Cardiac fibroblast (primary cell): ENCODE measurements at regions not wholly inside any gene's neighbourhood (a gene's known extent, or its start where the extent isn't known, plus 50 kb on each side); places are given as distances from the start of the nearest gene placed in this dataset.

ENCODE experiments used
- DNase-seq, 2 donors: peaks; one replicate each; pipeline versions ENCODE4 v3.0.0 to v3.0.0-alpha.2; 2010; ENCODE audit warnings: low read depth in 2 of 2
- H3K4me3 ChIP-seq, 2 donors: replicated peaks in 1 of 2; 1 replicate in 1 of 2; 2 replicates in 1 of 2; pipeline ENCODE4 v1.5.1; 2011; ENCODE audit warnings: low read depth in 2 of 2, low read length in 2 of 2, mild to moderate bottlenecking in 2 of 2, moderate library complexity in 1 of 2
- CTCF ChIP-seq: IDR thresholded peaks from one replicate; pipeline ENCODE4 v1.5.1; 2011; ENCODE audit warnings: low read depth, mild to moderate bottlenecking, low read length, inconsistent platforms

- no peak for DNase-seq
- H3K4me3 ChIP-seq: no peak overlapping the region
- TF ChIP-seq CTCF: no peak
Measured at GRCh38 chr14:22332686-22333421, 256.2 kb downstream of the DAD1 start.

DNA sequence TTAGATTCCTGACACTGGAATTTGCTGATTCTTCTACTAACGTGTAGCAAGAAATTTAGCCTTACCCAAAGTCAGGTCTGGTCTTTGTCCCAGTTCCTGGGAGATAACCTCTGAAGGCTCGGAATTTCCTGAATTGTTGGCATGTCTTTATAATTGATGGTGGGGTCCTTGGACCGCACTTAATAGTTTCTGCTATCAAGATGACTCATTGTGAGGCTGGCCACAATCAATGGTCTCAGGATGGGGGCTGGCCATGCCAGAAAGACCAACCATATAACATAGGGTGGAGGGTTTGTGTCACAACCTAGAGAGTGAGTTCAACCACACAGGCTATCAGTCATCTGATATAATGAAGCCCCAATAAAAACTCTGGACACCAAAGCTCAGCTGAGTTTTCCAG lies 259.7 kb downstream of the DAD1 start:
- H3K4me3 ChIP-seq: no peak overlapping the region
- TF ChIP-seq CTCF: no peak
- no peak for DNase-seq

DNA sequence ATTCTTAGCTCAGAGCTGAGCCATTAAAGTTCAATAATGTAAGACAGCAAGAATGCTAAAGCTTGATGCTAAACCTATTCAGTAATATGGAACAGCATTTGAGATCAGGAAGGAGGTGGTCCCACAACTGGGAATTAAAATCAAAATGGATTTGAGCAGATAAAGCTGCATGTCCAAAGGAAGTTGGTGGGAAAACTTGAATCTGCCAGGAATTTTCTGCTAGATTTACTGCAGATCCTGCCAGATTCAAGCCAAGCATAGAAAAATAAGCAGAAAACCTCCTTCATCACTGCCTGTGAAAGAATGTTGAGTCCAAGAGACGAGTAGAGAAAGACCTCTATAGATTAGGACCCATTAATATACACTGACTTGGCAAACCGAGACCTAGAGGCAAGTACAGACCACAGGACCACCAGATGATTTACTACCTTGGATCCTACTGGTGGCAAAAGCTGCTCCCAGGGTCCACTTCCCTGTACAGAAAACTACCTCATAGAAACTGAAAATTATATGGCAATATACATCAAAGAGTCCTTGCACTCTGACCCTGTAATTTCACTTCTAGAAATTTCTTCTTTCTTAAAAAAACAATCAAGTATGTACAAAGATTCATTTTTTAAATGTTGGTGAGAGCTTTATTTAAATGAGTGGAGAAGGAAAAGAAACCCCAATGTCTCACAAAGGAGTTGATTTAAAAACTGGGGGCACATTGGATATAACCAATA lies 263.2 kb downstream of the DAD1 start:
- TF ChIP-seq CTCF: no peak
- no peak for DNase-seq
- H3K4me3 ChIP-seq: no peak overlapping the region

DNA sequence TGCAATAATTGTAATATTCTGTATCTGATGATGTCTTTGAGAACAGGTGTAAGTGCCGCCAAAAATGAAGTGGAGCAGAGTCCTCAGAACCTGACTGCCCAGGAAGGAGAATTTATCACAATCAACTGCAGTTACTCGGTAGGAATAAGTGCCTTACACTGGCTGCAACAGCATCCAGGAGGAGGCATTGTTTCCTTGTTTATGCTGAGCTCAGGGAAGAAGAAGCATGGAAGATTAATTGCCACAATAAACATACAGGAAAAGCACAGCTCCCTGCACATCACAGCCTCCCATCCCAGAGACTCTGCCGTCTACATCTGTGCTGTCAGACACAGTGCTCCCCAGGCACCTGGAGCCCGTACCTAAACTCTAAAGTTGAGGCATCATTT lies 268.7 kb downstream of the DAD1 start:
- no peak overlapping the region for H3K4me3 ChIP-seq
- no peak for DNase-seq
- no peak for TF ChIP-seq CTCF

DNA sequence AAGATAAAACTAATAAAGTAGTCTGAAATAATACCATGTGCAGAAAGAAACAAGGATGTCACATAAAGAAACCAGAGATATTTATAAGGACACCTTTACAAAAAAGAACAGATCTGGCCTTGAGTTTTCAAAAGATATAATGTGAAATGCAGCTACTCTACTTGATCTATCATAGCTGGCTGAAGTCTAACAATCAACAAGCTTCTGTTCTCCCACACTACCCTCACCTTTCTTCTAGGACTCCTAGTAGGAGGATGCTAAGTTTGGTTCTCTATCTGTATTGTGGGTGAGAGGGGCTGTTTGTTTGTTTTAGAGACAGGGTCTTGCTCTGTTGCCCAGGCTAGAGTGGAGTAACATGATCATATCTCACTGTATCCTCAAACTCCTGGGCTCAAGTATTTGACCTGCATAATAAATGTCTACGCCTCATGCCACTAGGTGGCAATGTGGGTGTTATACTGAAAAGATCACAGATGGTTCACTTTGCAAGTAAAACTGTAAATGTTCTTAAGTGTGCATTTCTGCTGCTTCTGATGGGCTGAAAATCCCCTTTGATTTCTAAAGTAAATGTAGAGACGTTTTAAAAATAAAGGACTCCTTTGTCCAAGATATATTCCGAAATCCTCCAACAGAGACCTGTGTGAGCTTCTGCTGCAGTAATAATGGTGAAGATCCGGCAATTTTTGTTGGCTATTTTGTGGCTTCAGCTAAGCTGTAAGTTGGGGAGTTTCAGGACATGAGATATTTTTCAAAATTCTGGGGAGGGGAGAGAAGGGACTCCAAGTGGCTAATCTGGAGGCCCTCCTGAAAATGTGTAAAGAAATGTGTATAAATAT lies 269.3 kb downstream of the DAD1 start:
- peak; percentile 66 for TF ChIP-seq CTCF
- no peak overlapping the region for H3K4me3 ChIP-seq
- DNase-seq: peak; percentile 68 to 74

GRCh38 chr14:22318951-22319350 lies 270.1 kb downstream of the DAD1 start:
- TF ChIP-seq CTCF: no peak
- no peak for DNase-seq
- H3K4me3 ChIP-seq: no peak overlapping the region
